GM23248 (cell line): ENCODE measurements at regions not wholly inside any gene's neighbourhood (a gene's known extent, or its start where the extent isn't known, plus 50 kb on each side); places are given as distances from the start of the nearest gene placed in this dataset.

Experiments
- DNase-seq: peaks from one replicate; pipeline ENCODE4 v3.0.0-alpha.2; 2015
- H2AFZ ChIP-seq: fragments of 200-600 bp; sonication (generic); 2 replicates; pipeline ENCODE4 v1.6.1; 2016; ENCODE audit warnings: antibody characterized with exemption
- H3F3A ChIP-seq: fragments of 200-600 bp; sonication (generic); 2 replicates; pipeline ENCODE4 v1.6.1; 2016; ENCODE audit warnings: mild to moderate bottlenecking, antibody characterized with exemption, mixed run types; ENCODE audit not compliant: insufficient read depth
- H3K27ac ChIP-seq: fragments of 200-600 bp; sonication (generic); 2 replicates; pipeline ENCODE4 v1.5.1; 2016; ENCODE audit warnings: mild to moderate bottlenecking
- H3K27me3 ChIP-seq: fragments of 200-600 bp; sonication (generic); replicated peaks from 2 replicates; pipeline ENCODE4 v1.6.1; 2016; ENCODE audit warnings: mild to moderate bottlenecking; ENCODE audit not compliant: insufficient read depth
- H3K36me3 ChIP-seq: fragments of 200-600 bp; sonication (generic); 2 replicates; pipeline ENCODE4 v1.6.1; 2016; ENCODE audit warnings: low read depth, mild to moderate bottlenecking
- H3K4me1 ChIP-seq: fragments of 200-600 bp; sonication (generic); 2 replicates; pipeline ENCODE4 v1.6.1; 2016; ENCODE audit warnings: mild to moderate bottlenecking; ENCODE audit not compliant: insufficient read depth
- H3K4me2 ChIP-seq: fragments of 200-600 bp; sonication (generic); one replicate; pipeline ENCODE4 v1.6.1; 2016; ENCODE audit warnings: mild to moderate bottlenecking; ENCODE audit not compliant: unreplicated experiment
- H3K4me3 ChIP-seq: fragments of 200-600 bp; sonication (generic); 2 replicates; pipeline ENCODE4 v1.5.1; 2016; ENCODE audit warnings: mild to moderate bottlenecking
- H3K79me2 ChIP-seq: fragments of 200-600 bp; sonication (generic); 2 replicates; pipeline ENCODE4 v1.6.1; 2016; ENCODE audit warnings: mild to moderate bottlenecking; ENCODE audit not compliant: insufficient read depth
- H3K9ac ChIP-seq: fragments of 200-600 bp; sonication (generic); 2 replicates; pipeline ENCODE4 v1.6.1; 2016; ENCODE audit warnings: mild to moderate bottlenecking
- H3K9me2 ChIP-seq: fragments of 200-600 bp; sonication (generic); 2 replicates; pipeline ENCODE4 v1.6.1; 2016; ENCODE audit warnings: mixed run types, mild to moderate bottlenecking, moderate library complexity; ENCODE audit not compliant: insufficient read depth
- H3K9me3 ChIP-seq: fragments of 200-600 bp; sonication (generic); one replicate; pipeline ENCODE4 v1.6.1; 2017; ENCODE audit warnings: low read depth
- H4K20me1 ChIP-seq: fragments of 200-600 bp; sonication (generic); 2 replicates; pipeline ENCODE4 v1.6.0; 2016; ENCODE audit not compliant: insufficient read depth
- EZH2 ChIP-seq: fragments of 200-600 bp; sonication (generic); IDR thresholded peaks from 2 replicates; pipeline ENCODE4 v1.6.1; 2018; ENCODE audit warnings: antibody characterized with exemption, mild to moderate bottlenecking; ENCODE audit not compliant: insufficient read depth, poor library complexity, severe bottlenecking
- EZH2phosphoT487 ChIP-seq: fragments of 200-600 bp; sonication (generic); IDR thresholded peaks from 2 replicates; pipeline ENCODE4 v1.6.1; 2018; ENCODE audit warnings: antibody characterized with exemption, moderate library complexity, mild to moderate bottlenecking, low read depth; ENCODE audit not compliant: insufficient read depth
- WGBS, 2 experiments: methylation state at CpG; one replicate each; pipeline ENCODE4 v1.1.6; 2015 to 2017; ENCODE audit warnings: low lambda C conversion rate in 2 of 2, low coverage in 1 of 2; ENCODE audit errors: missing lambda C conversion rate in 2 of 2; 5-methylcytosine and 5-hydroxymethylcytosine counted together
- in situ Hi-C: fragments of 300-500 bp; cut with MboI; formaldehyde crosslinking; loops from 2 replicates; pipeline ENCODE4 v1.15.0; 2020

DNA sequence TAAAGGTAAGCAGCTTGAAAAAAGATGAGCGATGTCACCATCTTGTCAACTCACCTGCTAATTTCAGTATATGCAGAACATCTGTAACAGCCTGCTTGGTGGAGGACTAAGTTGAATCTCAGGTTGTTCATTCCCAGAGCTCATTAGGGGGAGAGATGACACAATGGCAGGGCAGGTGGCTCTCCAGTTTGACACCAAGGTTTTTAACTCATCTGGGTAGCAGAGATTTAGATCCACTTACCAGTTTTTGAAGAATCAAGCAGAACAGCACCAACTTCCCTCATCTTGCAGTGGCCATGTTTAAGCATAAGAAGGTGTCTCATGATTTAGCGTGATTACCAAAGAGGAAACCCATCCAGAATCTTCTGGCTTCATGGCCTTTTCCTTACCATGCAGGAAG, 168.3 kb downstream of the TSHZ3 start:
- no peak overlapping the region for H3K4me2 ChIP-seq
- WGBS, 2 experiments: 64 to 81% methylated on average over 2 of the region's 2 CpGs
- no peak for DNase-seq
- no peak overlapping the region for H2AFZ ChIP-seq
- H3K79me2 ChIP-seq: no peaks in the 10 kb centered on the region
- no peak overlapping the region for H3K27ac ChIP-seq
- H4K20me1 ChIP-seq: no peaks in the 10 kb centered on the region
- no peaks in the 10 kb centered on the region for H3K27me3 ChIP-seq
- H3K9me3 ChIP-seq: no peaks in the 10 kb centered on the region
- no peaks in the 10 kb centered on the region for H3F3A ChIP-seq
- no peak for TF ChIP-seq EZH2phosphoT487
- no peak for TF ChIP-seq EZH2
- H3K4me3 ChIP-seq: no peak overlapping the region
- in situ Hi-C loops: no loop called here
- no peak overlapping the region for H3K9ac ChIP-seq
- no peaks in the 10 kb centered on the region for H3K9me2 ChIP-seq
- no peaks in the 10 kb centered on the region for H3K36me3 ChIP-seq
- H3K4me1 ChIP-seq: no peaks in the 10 kb centered on the region

DNA sequence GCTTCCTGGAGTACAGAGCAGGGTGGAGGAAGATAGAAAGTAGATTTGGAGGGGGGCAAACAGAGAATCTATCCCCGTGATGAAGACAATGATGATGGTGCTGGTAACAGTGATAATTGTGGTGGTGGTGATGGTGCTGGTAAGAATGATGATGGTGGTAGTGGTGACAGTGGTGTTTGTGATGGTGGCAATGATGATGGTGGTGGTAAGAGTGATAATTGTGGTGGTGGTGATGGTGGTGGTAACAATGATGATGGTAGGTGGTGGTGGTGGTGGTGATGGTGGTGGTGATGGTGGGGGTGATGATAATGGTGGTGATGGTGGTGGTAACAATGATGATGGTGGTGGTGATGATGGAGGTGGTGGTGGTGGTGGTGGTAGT, 169.8 kb downstream of the TSHZ3 start:
- H3K9me3 ChIP-seq: no peaks in the 10 kb centered on the region

DNA sequence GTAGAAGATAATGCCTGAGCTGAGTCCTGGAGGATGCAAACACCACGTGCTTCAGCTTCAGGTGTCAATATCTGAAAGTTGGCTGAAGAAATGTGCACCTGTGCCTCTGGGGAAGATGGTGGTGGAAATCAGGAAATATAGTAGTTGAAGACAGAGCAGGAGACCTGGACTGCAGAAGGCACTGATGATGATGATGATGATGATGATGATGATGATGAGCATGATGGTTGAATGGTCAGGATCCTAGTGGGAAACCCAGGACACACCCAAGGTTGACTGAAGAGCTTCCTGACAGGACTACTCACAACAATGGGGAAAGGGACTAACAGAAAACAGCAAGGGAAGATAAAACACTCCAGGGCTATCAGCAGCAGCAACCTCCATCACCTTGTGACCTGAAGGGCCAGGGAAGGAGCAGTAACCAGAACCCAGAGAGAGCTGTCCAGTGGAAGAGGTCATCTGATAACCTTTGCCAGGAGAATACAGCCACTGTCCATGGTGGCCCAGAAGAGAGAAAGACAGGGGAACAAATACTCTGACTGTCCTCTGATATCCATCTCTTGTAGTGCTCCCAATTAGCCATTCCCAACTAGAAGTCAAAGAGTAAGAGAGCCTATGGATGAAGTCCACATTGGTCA, 170.3 kb downstream of the TSHZ3 start:
- no peak overlapping the region for H3K9ac ChIP-seq
- no peaks in the 10 kb centered on the region for H3F3A ChIP-seq
- no peak overlapping the region for H2AFZ ChIP-seq
- H3K9me2 ChIP-seq: no peaks in the 10 kb centered on the region
- no peaks in the 10 kb centered on the region for H3K79me2 ChIP-seq
- no peak overlapping the region for H3K4me3 ChIP-seq
- no peaks in the 10 kb centered on the region for H3K9me3 ChIP-seq
- H3K36me3 ChIP-seq: no peaks in the 10 kb centered on the region
- H4K20me1 ChIP-seq: no peaks in the 10 kb centered on the region
- TF ChIP-seq EZH2: no peak
- TF ChIP-seq EZH2phosphoT487: no peak
- H3K27me3 ChIP-seq: no peaks in the 10 kb centered on the region
- no peak for DNase-seq
- in situ Hi-C loops: no loop called here
- no peaks in the 10 kb centered on the region for H3K4me1 ChIP-seq
- no peak overlapping the region for H3K4me2 ChIP-seq
- WGBS, 2 experiments: 20 to 42% methylated on average over 1 of the region's 1 CpG
- no peak overlapping the region for H3K27ac ChIP-seq

More for the DNA sequence above, 169.8 kb downstream of the TSHZ3 start:
- no peaks in the 10 kb centered on the region for H3K79me2 ChIP-seq
- H4K20me1 ChIP-seq: no peaks in the 10 kb centered on the region
- DNase-seq: no peak
- no peaks in the 10 kb centered on the region for H3K27me3 ChIP-seq
- no peak overlapping the region for H3K9ac ChIP-seq
- H2AFZ ChIP-seq: no peak overlapping the region
- TF ChIP-seq EZH2phosphoT487 (no peak), EZH2 (no peak)
- 77 to 78% methylated on average over 1 of the region's 1 CpG for WGBS, 2 experiments
- no peak overlapping the region for H3K4me3 ChIP-seq
- no peaks in the 10 kb centered on the region for H3K4me1 ChIP-seq
- in situ Hi-C loops: no loop called here
- H3K9me2 ChIP-seq: no peaks in the 10 kb centered on the region
- no peak overlapping the region for H3K27ac ChIP-seq
- no peak overlapping the region for H3K4me2 ChIP-seq
- no peaks in the 10 kb centered on the region for H3K36me3 ChIP-seq
- no peaks in the 10 kb centered on the region for H3F3A ChIP-seq

DNA sequence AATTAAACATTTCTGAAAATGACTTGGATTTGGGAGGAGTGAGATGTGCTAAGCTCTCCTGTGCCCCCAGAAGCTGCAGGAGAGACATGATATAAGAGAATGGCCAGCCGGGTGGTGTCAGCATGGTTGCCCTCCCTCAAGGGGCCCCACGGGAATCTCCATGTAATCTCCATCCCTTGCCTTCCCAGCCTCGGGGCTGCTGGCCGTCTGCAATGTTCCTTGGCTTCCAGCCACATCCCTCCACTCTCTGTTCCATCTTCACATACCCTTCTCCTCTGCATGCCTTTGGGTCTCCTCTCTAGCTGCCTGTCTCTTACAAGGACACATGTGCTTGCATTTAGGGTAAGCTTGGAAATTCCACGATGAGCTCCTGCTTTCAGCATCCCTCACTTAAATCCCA, 172.0 kb downstream of the TSHZ3 start:
- H3K9ac ChIP-seq: no peak overlapping the region
- in situ Hi-C loops: no loop called here
- no peak overlapping the region for H2AFZ ChIP-seq
- no peaks in the 10 kb centered on the region for H3K27me3 ChIP-seq
- no peaks in the 10 kb centered on the region for H3K79me2 ChIP-seq
- H3K36me3 ChIP-seq: no peaks in the 10 kb centered on the region
- TF ChIP-seq EZH2phosphoT487 (no peak), EZH2 (no peak)
- no peaks in the 10 kb centered on the region for H3K9me2 ChIP-seq
- no peaks in the 10 kb centered on the region for H3F3A ChIP-seq
- no peaks in the 10 kb centered on the region for H3K4me1 ChIP-seq
- DNase-seq: no peak
- H3K9me3 ChIP-seq: no peaks in the 10 kb centered on the region
- no peak overlapping the region for H3K4me2 ChIP-seq
- H4K20me1 ChIP-seq: no peaks in the 10 kb centered on the region
- no peak overlapping the region for H3K4me3 ChIP-seq
- 29 to 35% methylated on average over 5 of the region's 5 CpGs for WGBS, 2 experiments
- no peak overlapping the region for H3K27ac ChIP-seq
